ENCODE measurements at regions not wholly inside any gene's neighbourhood (a gene's known extent, or its start where the extent isn't known, plus 50 kb on each side); places are given as distances from the start of the nearest gene placed in this dataset.

- peaks cover 5% of the 10 kb centered on the region for H3K9me3 Mint-ChIP-seq (ENCODE audit: unreplicated experiment)
- H3K27me3 Mint-ChIP-seq (ENCODE audit: unreplicated experiment), result no peaks in the 10 kb centered on the region
- no peak for DNase-seq (ENCODE audit: extremely low spot score, unreplicated experiment)
- no peak for TF ChIP-seq CTCF (IDR thresholded peaks at IDR 0.05)
- H3K4me1 Mint-ChIP-seq (ENCODE audit: unreplicated experiment), result peaks cover 16% of the 10 kb centered on the region
- H3K36me3 Mint-ChIP-seq (ENCODE audit: unreplicated experiment), result peaks cover 6% of the 10 kb centered on the region
- no peak overlapping the region for H3K27ac Mint-ChIP-seq (ENCODE audit: unreplicated experiment)
- H3K4me3 Mint-ChIP-seq (ENCODE audit: unreplicated experiment), result no peak overlapping the region
These were observed 159.4 kb downstream of the UBE2E3 start for GRCh38 chr2:181139831-181140230.

- peaks cover 16% of the 10 kb centered on the region for H3K4me1 Mint-ChIP-seq (ENCODE audit: unreplicated experiment)
- TF ChIP-seq CTCF (IDR thresholded peaks at IDR 0.05), result no peak
- DNase-seq (ENCODE audit: extremely low spot score, unreplicated experiment), result no peak
These were observed 160.0 kb downstream of the UBE2E3 start for GRCh38 chr2:181140414-181140813.

DNA sequence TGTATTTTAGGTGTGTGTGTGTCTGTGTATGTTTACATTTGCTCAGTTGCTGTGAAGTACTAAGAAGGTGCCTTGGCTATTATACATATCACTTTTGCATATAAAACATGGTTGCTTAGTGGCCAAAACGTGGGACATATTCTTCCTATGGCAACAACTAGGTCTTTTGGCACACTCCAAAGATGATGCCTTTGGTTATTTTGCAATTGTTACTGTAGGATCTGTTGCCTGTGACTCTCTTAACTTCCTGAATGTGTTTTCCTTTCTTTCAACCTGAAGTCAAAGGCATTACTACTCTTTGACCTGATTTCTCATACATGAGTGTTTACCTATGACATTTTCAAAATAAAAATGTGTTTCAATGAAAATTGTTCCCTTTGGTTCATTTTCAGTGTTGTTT is 160.5 kb downstream of the UBE2E3 start:
- Mint-ChIP-seq H3K4me3 (ENCODE audit: unreplicated experiment) (no peak overlapping the region), H3K27me3 (ENCODE audit: unreplicated experiment) (no peaks in the 10 kb centered on the region), H3K27ac (ENCODE audit: unreplicated experiment) (no peak overlapping the region), H3K9me3 (ENCODE audit: unreplicated experiment) (peaks cover 3% of the 10 kb centered on the region), H3K4me1 (ENCODE audit: unreplicated experiment) (peaks cover 16% of the 10 kb centered on the region), H3K36me3 (ENCODE audit: unreplicated experiment) (peaks cover 2% of the 10 kb centered on the region)
- no peak for DNase-seq (ENCODE audit: extremely low spot score, unreplicated experiment)
- no peak for TF ChIP-seq CTCF (IDR thresholded peaks at IDR 0.05)

More at GRCh38 chr2:181140414-181140813, 160.0 kb downstream of the UBE2E3 start:
- Mint-ChIP-seq H3K9me3 (ENCODE audit: unreplicated experiment) (peaks cover 5% of the 10 kb centered on the region), H3K27ac (ENCODE audit: unreplicated experiment) (no peak overlapping the region), H3K36me3 (ENCODE audit: unreplicated experiment) (peaks cover 5% of the 10 kb centered on the region), H3K4me3 (ENCODE audit: unreplicated experiment) (no peak overlapping the region), H3K27me3 (ENCODE audit: unreplicated experiment) (no peaks in the 10 kb centered on the region)

- no peak overlapping the region for H3K4me3 Mint-ChIP-seq (ENCODE audit: unreplicated experiment)
- H3K27me3 Mint-ChIP-seq (ENCODE audit: unreplicated experiment), result no peaks in the 10 kb centered on the region
- no peak for DNase-seq (ENCODE audit: extremely low spot score, unreplicated experiment)
- no peak for TF ChIP-seq CTCF (IDR thresholded peaks at IDR 0.05)
- peaks cover 16% of the 10 kb centered on the region for H3K4me1 Mint-ChIP-seq (ENCODE audit: unreplicated experiment)
- H3K9me3 Mint-ChIP-seq (ENCODE audit: unreplicated experiment), result no peaks in the 10 kb centered on the region
- H3K36me3 Mint-ChIP-seq (ENCODE audit: unreplicated experiment), result no peaks in the 10 kb centered on the region
- H3K27ac Mint-ChIP-seq (ENCODE audit: unreplicated experiment), result no peak overlapping the region
These were observed 161.3 kb downstream of the UBE2E3 start for GRCh38 chr2:181141676-181142075.

- Mint-ChIP-seq H3K9me3 (ENCODE audit: unreplicated experiment) (no peaks in the 10 kb centered on the region), H3K36me3 (ENCODE audit: unreplicated experiment) (no peaks in the 10 kb centered on the region), H3K27ac (ENCODE audit: unreplicated experiment) (no peak overlapping the region), H3K4me3 (ENCODE audit: unreplicated experiment) (no peak overlapping the region), H3K4me1 (ENCODE audit: unreplicated experiment) (peaks cover 16% of the 10 kb centered on the region), H3K27me3 (ENCODE audit: unreplicated experiment) (no peaks in the 10 kb centered on the region)
- TF ChIP-seq CTCF (IDR thresholded peaks at IDR 0.05), result no peak
- no peak for DNase-seq (ENCODE audit: extremely low spot score, unreplicated experiment)
These were observed 162.1 kb downstream of the UBE2E3 start for GRCh38 chr2:181142514-181142913.
